ENCODE measurements at regions not wholly inside any gene's neighbourhood (a gene's known extent, or its start where the extent isn't known, plus 50 kb on each side); places are given as distances from the start of the nearest gene placed in this dataset.

DNA sequence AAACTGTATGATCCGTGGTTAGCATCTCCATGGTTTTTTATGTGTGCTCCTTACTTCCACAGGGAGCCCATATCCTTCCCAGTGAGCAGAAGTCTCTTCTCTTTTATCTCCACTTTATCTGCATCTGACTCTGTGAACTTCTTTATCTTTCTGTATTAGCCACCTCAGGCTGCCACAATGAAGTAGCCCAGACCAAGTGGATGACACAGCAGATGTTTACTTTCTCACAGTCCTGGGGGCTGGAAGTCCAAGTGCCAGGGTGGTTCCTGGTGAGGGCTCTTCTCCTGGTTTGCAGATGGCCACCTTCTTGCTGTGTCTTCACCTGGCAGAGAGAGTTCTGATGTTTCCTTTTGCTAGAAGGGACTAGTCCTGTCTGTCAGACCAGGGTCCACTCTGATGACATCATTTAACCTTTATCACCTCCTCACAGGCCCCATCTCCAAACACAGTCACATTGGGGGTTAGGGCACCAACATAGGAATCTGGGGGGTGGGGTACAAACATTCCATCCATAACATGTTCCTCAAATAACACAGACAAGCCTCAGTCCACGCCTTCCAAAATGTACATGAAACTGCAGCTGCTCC, 108.5 kb upstream of the RNF32 start:
- WGBS (ENCODE audit: missing lambda C conversion rate) = 36% methylated on average over 2 of the region's 2 CpGs
- Histone ChIP-seq H3K4me2 (no peak overlapping the region), H3K4me1 (no peaks in the 10 kb centered on the region), H3K9me3 (no peaks in the 10 kb centered on the region), H3K4me3 (no peak overlapping the region), H3K27ac (no peak overlapping the region)
- FAIRE-seq = no peak
- ATAC-seq = no peak
- TF ChIP-seq HDAC2 (IDR thresholded peaks at IDR 0.05) (no peak), MYC (IDR thresholded peaks at IDR 0.05; ENCODE audit: borderline replicate concordance, low read length) (no peak), JUNB (IDR thresholded peaks at IDR 0.05) (no peak), EP300 (IDR thresholded peaks at IDR 0.05) (no peak), POLR2AphosphoS2 (conservative IDR thresholded peaks at IDR 0.05; ENCODE audit: low read length) (no peak), FOXS1 (CRISPR knock-in tag; IDR thresholded peaks at IDR 0.05) (no peak), BHLHE40 (IDR thresholded peaks at IDR 0.05; ENCODE audit: low read depth, low read length) (no peak), CEBPB (IDR thresholded peaks at IDR 0.05) (no peak), POLR2A (IDR thresholded peaks at IDR 0.05; ENCODE audit: low read length) (no peak), HOXB13 (CRISPR knock-in tag; IDR thresholded peaks at IDR 0.05; ENCODE audit: low read depth) (no peak), ZSCAN20 (CRISPR knock-in tag; IDR thresholded peaks at IDR 0.05) (no peak)
- TF ChIP-seq, protein P1, sequence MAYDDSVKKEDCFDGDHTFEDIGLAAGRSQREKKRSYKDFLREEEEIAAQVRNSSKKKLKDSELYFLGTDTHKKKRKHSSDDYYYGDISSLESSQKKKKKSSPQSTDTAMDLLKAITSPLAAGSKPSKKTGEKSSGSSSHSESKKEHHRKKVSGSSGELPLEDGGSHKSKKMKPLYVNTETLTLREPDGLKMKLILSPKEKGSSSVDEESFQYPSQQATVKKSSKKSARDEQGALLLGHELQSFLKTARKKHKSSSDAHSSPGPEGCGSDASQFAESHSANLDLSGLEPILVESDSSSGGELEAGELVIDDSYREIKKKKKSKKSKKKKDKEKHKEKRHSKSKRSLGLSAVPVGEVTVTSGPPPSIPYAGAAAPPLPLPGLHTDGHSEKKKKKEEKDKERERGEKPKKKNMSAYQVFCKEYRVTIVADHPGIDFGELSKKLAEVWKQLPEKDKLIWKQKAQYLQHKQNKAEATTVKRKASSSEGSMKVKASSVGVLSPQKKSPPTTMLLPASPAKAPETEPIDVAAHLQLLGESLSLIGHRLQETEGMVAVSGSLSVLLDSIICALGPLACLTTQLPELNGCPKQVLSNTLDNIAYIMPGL (CRISPR knock-in tag; IDR thresholded peaks at IDR 0.05; ENCODE audit: borderline replicate concordance) = no peak
- TF ChIP-seq, protein P2, sequence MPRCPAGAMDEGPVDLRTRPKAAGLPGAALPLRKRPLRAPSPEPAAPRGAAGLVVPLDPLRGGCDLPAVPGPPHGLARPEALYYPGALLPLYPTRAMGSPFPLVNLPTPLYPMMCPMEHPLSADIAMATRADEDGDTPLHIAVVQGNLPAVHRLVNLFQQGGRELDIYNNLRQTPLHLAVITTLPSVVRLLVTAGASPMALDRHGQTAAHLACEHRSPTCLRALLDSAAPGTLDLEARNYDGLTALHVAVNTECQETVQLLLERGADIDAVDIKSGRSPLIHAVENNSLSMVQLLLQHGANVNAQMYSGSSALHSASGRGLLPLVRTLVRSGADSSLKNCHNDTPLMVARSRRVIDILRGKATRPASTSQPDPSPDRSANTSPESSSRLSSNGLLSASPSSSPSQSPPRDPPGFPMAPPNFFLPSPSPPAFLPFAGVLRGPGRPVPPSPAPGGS (IDR thresholded peaks at IDR 0.05) = no peak
- TF ChIP-seq, protein P3, sequence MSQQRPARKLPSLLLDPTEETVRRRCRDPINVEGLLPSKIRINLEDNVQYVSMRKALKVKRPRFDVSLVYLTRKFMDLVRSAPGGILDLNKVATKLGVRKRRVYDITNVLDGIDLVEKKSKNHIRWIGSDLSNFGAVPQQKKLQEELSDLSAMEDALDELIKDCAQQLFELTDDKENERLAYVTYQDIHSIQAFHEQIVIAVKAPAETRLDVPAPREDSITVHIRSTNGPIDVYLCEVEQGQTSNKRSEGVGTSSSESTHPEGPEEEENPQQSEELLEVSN (IDR thresholded peaks at IDR 0.05; ENCODE audit: borderline replicate concordance, low read depth) = no peak
- TF ChIP-seq, protein P4, sequence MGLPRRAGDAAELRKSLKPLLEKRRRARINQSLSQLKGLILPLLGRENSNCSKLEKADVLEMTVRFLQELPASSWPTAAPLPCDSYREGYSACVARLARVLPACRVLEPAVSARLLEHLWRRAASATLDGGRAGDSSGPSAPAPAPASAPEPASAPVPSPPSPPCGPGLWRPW (IDR thresholded peaks at IDR 0.05) = no peak
- TF ChIP-seq, protein P5, sequence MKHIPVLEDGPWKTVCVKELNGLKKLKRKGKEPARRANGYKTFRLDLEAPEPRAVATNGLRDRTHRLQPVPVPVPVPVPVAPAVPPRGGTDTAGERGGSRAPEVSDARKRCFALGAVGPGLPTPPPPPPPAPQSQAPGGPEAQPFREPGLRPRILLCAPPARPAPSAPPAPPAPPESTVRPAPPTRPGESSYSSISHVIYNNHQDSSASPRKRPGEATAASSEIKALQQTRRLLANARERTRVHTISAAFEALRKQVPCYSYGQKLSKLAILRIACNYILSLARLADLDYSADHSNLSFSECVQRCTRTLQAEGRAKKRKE (CRISPR knock-in tag; IDR thresholded peaks at IDR 0.05; ENCODE audit: low read depth) = no peak
- ChIA-PET CTCF (no interaction called here), POLR2A (no interaction called here)
- no peak for DNase-seq (ENCODE audit: low read depth in 1 of 2, low spot score in 1 of 2)

DNA sequence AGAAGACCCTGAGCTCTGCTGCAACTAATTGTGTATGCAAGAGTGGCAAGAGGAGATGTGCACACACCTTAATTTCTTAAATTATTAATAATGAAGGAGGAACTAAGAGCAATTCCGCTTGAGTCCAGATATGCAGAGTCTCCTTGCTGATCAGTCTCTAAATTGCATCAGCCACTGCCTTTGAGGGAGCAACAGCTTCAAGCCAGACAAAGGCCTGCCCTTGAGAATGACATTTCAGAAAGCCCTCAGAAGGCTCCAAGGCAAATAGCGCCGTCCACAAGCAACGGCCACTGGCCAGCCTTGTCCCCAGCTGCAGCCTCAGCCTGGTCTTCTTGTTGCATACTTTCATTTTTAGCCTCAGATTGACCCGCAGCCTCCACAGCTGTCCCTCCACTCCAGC, 110.6 kb upstream of the RNF32 start:
- Histone ChIP-seq H3K4me1 (no peaks in the 10 kb centered on the region), H3K4me2 (no peak overlapping the region), H3K9me3 (no peaks in the 10 kb centered on the region), H3K4me3 (no peak overlapping the region), H3K27ac (no peak overlapping the region)
- WGBS (ENCODE audit: missing lambda C conversion rate) = 85% methylated on average over 5 of the region's 5 CpGs
- POLR2A ChIA-PET = no interaction called here
- FAIRE-seq (no peak), ATAC-seq (no peak), DNase-seq (ENCODE audit: low read depth in 1 of 2, low spot score in 1 of 2) (no peak)
- CTCF ChIA-PET = no interaction called here
- TF ChIP-seq, protein P6, sequence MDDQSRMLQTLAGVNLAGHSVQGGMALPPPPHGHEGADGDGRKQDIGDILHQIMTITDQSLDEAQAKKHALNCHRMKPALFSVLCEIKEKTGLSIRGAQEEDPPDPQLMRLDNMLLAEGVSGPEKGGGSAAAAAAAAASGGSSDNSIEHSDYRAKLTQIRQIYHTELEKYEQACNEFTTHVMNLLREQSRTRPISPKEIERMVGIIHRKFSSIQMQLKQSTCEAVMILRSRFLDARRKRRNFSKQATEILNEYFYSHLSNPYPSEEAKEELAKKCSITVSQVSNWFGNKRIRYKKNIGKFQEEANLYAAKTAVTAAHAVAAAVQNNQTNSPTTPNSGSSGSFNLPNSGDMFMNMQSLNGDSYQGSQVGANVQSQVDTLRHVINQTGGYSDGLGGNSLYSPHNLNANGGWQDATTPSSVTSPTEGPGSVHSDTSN (IDR thresholded peaks at IDR 0.05) = no peak
- TF ChIP-seq FOSL2 (IDR thresholded peaks at IDR 0.05) = no peak
- TF ChIP-seq FOSL2 (CRISPR knock-in tag; IDR thresholded peaks at IDR 0.05) = no peak
- TF ChIP-seq, protein P7, sequence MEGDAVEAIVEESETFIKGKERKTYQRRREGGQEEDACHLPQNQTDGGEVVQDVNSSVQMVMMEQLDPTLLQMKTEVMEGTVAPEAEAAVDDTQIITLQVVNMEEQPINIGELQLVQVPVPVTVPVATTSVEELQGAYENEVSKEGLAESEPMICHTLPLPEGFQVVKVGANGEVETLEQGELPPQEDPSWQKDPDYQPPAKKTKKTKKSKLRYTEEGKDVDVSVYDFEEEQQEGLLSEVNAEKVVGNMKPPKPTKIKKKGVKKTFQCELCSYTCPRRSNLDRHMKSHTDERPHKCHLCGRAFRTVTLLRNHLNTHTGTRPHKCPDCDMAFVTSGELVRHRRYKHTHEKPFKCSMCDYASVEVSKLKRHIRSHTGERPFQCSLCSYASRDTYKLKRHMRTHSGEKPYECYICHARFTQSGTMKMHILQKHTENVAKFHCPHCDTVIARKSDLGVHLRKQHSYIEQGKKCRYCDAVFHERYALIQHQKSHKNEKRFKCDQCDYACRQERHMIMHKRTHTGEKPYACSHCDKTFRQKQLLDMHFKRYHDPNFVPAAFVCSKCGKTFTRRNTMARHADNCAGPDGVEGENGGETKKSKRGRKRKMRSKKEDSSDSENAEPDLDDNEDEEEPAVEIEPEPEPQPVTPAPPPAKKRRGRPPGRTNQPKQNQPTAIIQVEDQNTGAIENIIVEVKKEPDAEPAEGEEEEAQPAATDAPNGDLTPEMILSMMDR (IDR thresholded peaks at IDR 0.05) = no peak
- TF ChIP-seq HDAC2 (IDR thresholded peaks at IDR 0.05) = no peak
- TF ChIP-seq EHMT2 (IDR thresholded peaks at IDR 0.05; ENCODE audit: low read depth) = no peak
- no peak for TF ChIP-seq CBX2 (IDR thresholded peaks at IDR 0.05; ENCODE audit: borderline replicate concordance, low read depth)
- no peak for TF ChIP-seq CHD2 (IDR thresholded peaks at IDR 0.05; ENCODE audit: low read length, partially characterized antibody)
- no peak for TF ChIP-seq FOXS1 (CRISPR knock-in tag; IDR thresholded peaks at IDR 0.05)
- TF ChIP-seq EP300 (IDR thresholded peaks at IDR 0.05) = no peak
- no peak for TF ChIP-seq RAD21 (conservative IDR thresholded peaks at IDR 0.05 in 1 of 2, IDR thresholded peaks at IDR 0.05 in 1 of 2)
- TF ChIP-seq, protein P1 (CRISPR knock-in tag; IDR thresholded peaks at IDR 0.05; ENCODE audit: borderline replicate concordance) = no peak
- no peak for TF ChIP-seq NFE2L2 (conservative IDR thresholded peaks at IDR 0.05; ENCODE audit: low read length)
- no peak for TF ChIP-seq HOXB13 (CRISPR knock-in tag; IDR thresholded peaks at IDR 0.05; ENCODE audit: low read depth)
- no peak for TF ChIP-seq HEYL (CRISPR knock-in tag; IDR thresholded peaks at IDR 0.05)
- no peak for TF ChIP-seq EHF (CRISPR knock-in tag; IDR thresholded peaks at IDR 0.05)
- no peak for TF ChIP-seq CHD4 (IDR thresholded peaks at IDR 0.05; ENCODE audit: borderline replicate concordance)
- TF ChIP-seq RFX5 (IDR thresholded peaks at IDR 0.05) = no peak
